Right ventricle myocardium inferior (tissue), 1 donor: ENCODE measurements at regions not wholly inside any gene's neighbourhood (a gene's known extent, or its start where the extent isn't known, plus 50 kb on each side); places are given as distances from the start of the nearest gene placed in this dataset.
A peak's percentile ranks its signal among the peaks of the same experiment; 100 is the strongest.
"Not testable (repeated sequence)": the region's sequence is repeated elsewhere in the genome, so short reads cannot be mapped to it uniquely, and the experiment has no call there.

Experiments used
- ATAC-seq: fragments of 200-7000 bp; cut with Tn5 transposase; one replicate; pipeline ENCODE4 v1.9.1; 2020; ENCODE audit warnings: mild to moderate bottlenecking, moderate library complexity
- DNase-seq: peaks from one replicate; pipeline ENCODE4 v3.0.0; 2021; ENCODE audit errors: missing footprints
- intact Hi-C: fragments of 100-400 bp; cut with DNase I; formaldehyde crosslinking; loops from one replicate; pipeline ENCODE4 v1.11.0; 2022
- donor health status: DM: no; HTN: yes; CAD: no; lungs with severe emphysema.

DNA sequence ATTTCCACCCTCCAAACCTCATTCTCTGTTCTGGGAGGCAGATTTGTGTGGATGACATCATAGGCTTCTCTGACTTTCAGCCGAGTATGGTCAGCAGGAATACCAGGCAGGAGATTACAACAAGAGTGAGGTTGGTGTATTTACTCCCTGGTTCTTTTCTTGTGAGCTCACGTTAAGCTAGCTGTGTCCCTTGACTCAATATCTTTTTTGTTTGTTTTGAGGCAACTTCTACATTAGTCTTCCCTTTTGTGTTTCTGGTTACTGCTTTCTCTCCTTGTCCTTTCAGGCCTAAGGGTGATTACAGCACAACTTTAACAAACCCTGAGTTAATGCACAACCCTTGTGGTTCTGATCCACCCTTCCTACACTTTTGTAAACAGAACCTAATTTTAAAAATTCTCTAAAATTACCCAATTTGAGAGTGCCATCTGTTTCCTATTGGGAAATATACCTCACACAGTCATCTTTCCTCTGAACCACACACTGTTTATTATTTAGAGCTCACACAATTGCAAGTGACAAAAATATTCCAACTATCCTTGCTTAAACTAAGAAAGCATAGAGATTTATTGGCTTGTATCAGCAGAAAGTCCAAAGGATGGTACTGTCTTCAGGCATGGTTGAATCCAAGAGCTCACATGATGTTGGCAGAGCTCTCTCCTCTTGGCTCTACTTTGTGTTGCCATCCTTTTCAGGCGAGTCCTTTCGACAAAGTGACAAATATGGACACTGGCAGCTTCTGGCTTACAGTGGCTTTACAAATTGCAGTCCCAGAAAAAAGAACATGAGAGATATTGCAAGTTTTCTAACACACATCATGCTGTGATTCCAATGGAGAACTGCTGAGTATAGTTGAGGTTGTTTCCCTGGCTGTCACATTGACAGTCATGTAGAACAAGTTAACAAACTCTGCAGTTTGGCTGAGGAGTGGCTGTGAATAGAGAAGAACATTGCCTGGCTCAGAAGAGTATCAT is 150.5 kb upstream of the DDIT4L start:
- no peak for ATAC-seq
- no peak for DNase-seq
- intact Hi-C loops: no loop called here

GRCh38 chr4:100339870-100340269 is 149.6 kb upstream of the DDIT4L start:
- ATAC-seq: no peak
- no peak for DNase-seq
- intact Hi-C loops: no loop called here

- intact Hi-C loops, ATAC-seq, DNase-seq: not testable (repeated sequence)
Observed at GRCh38 chr4:100333491-100333890, 143.2 kb upstream of the DDIT4L start.

DNA sequence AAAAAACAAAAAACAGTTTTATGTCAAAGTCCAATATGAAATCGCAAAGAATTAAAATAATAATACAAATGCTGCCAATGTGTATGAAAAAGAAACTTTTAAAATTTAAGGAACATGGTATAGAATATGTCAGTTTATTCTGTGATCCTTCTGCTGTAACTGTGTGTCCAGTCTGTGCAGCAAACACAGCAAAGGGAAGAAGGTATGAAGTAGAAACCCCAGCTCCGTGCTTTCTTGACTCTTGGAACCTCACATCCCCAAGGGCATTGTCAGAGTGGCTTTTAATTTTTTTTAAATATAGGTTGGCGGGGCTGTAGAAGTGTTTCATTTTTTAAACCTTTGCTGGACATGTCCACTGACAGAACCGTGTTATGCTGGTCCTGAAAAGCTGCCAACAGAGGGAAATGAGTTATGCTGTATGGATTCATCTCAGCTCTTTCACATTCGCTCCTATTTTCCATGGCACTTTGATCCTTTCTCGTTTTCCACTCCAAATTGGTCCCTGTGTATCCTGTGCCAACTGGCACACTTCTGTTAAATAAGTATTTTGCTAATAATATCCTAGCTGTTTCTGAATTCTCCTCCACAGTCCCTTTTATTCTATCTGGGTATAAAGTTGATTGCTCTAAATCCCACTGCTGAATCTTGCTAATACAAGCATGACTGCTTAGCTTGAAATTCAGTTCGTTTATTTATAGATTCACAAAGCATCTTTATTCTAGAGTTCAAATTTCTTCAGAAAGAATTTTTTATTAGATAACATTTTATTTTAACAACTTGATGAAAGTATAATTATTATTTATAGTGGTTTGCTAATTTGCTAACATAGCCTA is 127.0 kb upstream of the DDIT4L start:
- DNase-seq (no peak), ATAC-seq (no peak)
- intact Hi-C loops: no loop called here

DNA sequence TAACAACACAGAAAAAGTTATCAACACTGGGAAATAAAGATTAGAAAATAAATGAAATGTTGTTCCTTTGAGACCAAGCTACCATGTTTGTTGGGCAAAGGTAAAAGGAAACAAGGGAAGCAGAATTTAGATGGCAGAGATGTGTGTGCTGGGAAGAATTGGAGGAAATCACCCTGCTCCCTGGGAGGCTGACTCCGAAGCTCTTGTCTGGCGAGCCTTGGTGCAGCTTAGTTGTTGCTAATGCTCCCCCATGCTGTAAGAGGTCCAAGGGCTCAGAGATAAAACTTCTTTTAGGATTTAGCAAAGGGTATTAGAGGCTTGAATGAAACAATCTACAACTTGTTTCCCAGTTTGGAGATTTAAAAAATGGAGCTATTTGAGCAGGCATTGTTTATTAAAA is 123.8 kb upstream of the DDIT4L start:
- ATAC-seq (no peak), DNase-seq (no peak)
- intact Hi-C loops: no loop called here

GRCh38 chr4:100312615-100313350 is 122.5 kb upstream of the DDIT4L start:
- no peak for ATAC-seq
- intact Hi-C loops: no loop called here

DNA sequence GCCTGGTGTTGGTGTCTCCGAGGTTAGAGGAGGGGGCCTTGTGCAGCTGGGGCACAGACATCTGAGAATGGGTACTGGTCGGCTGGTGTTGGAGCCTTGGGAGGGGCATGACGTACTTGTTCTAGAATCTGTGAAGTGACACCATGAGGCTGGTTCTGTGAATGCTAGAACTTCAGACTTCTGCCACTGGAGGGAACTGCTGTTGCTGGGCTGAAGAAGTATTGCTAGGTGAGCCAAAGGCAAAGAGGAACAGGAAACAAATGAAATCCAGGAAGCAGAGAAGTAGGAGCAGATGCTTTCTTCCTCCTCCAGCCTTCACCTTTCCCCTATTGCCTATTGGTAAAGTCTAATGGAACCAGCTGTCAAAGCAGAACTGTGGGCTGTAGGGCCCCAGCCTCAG is 120.9 kb upstream of the DDIT4L start:
- ATAC-seq (no peak), DNase-seq (no peak)
- intact Hi-C loops: no loop called here

More at GRCh38 chr4:100312615-100313350, 122.5 kb upstream of the DDIT4L start:
- no peak for DNase-seq

DNA sequence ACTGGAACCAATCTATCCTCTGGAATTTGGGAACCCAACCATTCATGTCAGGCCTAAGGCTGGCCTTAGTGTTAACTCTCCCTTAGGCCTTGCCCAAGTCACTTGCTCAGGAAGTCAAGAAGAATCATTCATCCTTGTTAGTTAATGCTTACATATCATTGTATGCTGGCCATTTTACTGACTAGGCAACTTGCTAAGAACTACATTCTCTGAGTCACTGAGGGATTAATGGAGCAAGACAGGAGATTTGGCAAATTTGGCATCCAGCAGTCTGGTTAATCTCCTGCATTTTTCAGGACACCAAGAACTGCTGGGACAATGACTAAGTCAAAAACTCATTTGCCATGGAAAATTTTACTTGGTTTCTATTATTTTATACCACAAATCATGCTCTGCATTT is 115.8 kb upstream of the DDIT4L start:
- DNase-seq (no peak), ATAC-seq (no peak)
- intact Hi-C loops: no loop called here

GRCh38 chr4:100302061-100303026 is 112.1 kb upstream of the DDIT4L start:
- ATAC-seq (no peak), DNase-seq (no peak)
- intact Hi-C loops: no loop called here

GRCh38 chr4:100299046-100299840 is 109.0 kb upstream of the DDIT4L start:
- DNase-seq: no peak
- intact Hi-C loops: no loop called here
- peak; percentile 89 for ATAC-seq

DNA sequence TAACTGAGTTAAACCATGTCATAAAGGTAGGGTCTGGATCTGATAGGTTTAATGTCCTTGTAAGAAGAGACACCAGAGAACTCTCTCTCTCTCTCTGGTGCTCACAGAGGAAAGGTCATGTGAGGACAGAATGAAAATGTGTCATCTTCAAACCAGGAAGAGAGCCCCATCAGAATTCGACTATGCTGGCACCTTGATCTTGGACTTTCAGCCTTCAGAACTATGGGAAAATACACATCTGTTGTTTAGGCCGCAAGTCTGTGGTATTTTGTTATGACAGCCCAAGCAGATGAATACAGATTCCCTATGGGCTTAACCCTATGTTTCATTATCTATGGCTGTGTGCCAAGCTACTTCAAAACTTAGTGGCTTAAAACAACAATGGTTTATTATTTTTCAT is 105.5 kb upstream of the DDIT4L start:
- intact Hi-C loops: no loop called here
- ATAC-seq: no peak

GRCh38 chr4:100294356-100294755 is 104.1 kb upstream of the DDIT4L start:
- ATAC-seq: no peak
- intact Hi-C loops: no loop called here

More for the DNA sequence above, 105.5 kb upstream of the DDIT4L start:
- no peak for DNase-seq

GRCh38 chr4:100290585-100290984 is 100.3 kb upstream of the DDIT4L start:
- DNase-seq (no peak), ATAC-seq (no peak)
- intact Hi-C loops: no loop called here

More at GRCh38 chr4:100294356-100294755, 104.1 kb upstream of the DDIT4L start:
- no peak for DNase-seq

DNA sequence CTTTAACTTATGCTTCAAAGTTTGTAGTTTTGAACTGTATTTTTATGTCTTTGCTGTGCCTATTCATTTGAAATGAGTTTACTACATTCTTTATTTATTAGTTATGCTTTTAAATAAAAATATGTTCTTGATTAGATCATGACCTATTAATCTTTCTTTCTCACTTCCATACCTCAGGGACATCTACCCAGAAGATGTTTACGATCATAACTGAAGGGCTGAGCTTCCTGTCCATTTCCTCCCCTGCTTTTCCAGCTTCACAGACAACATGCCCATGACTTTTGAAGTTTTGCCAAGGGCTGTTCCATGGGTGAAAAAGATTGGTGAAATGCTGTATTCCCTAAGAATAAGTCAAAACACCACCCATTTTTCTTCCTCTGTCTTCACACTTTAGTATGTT is 99.7 kb upstream of the DDIT4L start:
- no peak for DNase-seq
- ATAC-seq: no peak
- intact Hi-C loops: no loop called here

- DNase-seq (no peak), ATAC-seq (no peak)
- intact Hi-C loops: no loop called here
Observed at GRCh38 chr4:100289530-100289888, 99.2 kb upstream of the DDIT4L start.

- intact Hi-C loops: no loop called here
- ATAC-seq (no peak), DNase-seq (no peak)
Observed at GRCh38 chr4:100288811-100289529, 98.7 kb upstream of the DDIT4L start.

GRCh38 chr4:100288161-100288560 is 97.9 kb upstream of the DDIT4L start:
- ATAC-seq (no peak), DNase-seq (no peak)
- intact Hi-C loops: no loop called here
